HEK293 (cell line): ENCODE measurements at regions not wholly inside any gene's neighbourhood (a gene's known extent, or its start where the extent isn't known, plus 50 kb on each side); places are given as distances from the start of the nearest gene placed in this dataset.

Experiments used
- ATF2 ChIP-seq: fragments of 450-650 bp; formaldehyde crosslinking; IDR thresholded peaks from 2 replicates; pipeline ENCODE4 v1.5.1; 2016; ENCODE audit warnings: missing biosample characterization, missing genetic modification characterization, low read depth
- PBX3 ChIP-seq: sonication (generic); formaldehyde crosslinking; IDR thresholded peaks from 2 replicates; pipeline ENCODE4 v1.8.1; 2022; ENCODE audit warnings: mild to moderate bottlenecking, moderate library complexity, missing genetic modification reagents
- ZNF513 ChIP-seq: fragments of 450-650 bp; IDR thresholded peaks from 2 replicates; pipeline ENCODE4 v1.5.1; 2018; ENCODE audit warnings: missing biosample characterization, missing genetic modification characterization
- ZNF660 ChIP-seq: fragments of 450-650 bp; IDR thresholded peaks from 2 replicates; pipeline ENCODE4 v1.5.1; 2018; ENCODE audit warnings: missing biosample characterization, mild to moderate bottlenecking, missing genetic modification characterization
- ZNF768 ChIP-seq: fragments of 450-650 bp; formaldehyde crosslinking; IDR thresholded peaks from 2 replicates; pipeline ENCODE4 v1.5.1; 2018; ENCODE audit warnings: missing biosample characterization, mild to moderate bottlenecking, missing genetic modification characterization
- TF ChIP-seq, protein P1 (sequence below): IDR thresholded peaks from 2 replicates; pipeline ENCODE4 v1.6.1; 2011; ENCODE audit warnings: mild to moderate bottlenecking, low read depth, low read length, borderline replicate concordance
- TF ChIP-seq, protein P2 (sequence below): fragments of 450-650 bp; formaldehyde crosslinking; IDR thresholded peaks from 2 replicates; pipeline ENCODE4 v1.5.1; 2016; ENCODE audit warnings: missing biosample characterization, missing genetic modification characterization

- no peak for TF ChIP-seq ZNF768 (tag by site-specific recombination)
- TF ChIP-seq, protein P1, sequence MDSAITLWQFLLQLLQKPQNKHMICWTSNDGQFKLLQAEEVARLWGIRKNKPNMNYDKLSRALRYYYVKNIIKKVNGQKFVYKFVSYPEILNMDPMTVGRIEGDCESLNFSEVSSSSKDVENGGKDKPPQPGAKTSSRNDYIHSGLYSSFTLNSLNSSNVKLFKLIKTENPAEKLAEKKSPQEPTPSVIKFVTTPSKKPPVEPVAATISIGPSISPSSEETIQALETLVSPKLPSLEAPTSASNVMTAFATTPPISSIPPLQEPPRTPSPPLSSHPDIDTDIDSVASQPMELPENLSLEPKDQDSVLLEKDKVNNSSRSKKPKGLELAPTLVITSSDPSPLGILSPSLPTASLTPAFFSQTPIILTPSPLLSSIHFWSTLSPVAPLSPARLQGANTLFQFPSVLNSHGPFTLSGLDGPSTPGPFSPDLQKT: no peak
- TF ChIP-seq ZNF660 (tag by site-specific recombination): no peak
- no peak for TF ChIP-seq ATF2
- TF ChIP-seq PBX3: no peak
- no peak for TF ChIP-seq ZNF513 (tag by site-specific recombination)
- TF ChIP-seq, protein P2, sequence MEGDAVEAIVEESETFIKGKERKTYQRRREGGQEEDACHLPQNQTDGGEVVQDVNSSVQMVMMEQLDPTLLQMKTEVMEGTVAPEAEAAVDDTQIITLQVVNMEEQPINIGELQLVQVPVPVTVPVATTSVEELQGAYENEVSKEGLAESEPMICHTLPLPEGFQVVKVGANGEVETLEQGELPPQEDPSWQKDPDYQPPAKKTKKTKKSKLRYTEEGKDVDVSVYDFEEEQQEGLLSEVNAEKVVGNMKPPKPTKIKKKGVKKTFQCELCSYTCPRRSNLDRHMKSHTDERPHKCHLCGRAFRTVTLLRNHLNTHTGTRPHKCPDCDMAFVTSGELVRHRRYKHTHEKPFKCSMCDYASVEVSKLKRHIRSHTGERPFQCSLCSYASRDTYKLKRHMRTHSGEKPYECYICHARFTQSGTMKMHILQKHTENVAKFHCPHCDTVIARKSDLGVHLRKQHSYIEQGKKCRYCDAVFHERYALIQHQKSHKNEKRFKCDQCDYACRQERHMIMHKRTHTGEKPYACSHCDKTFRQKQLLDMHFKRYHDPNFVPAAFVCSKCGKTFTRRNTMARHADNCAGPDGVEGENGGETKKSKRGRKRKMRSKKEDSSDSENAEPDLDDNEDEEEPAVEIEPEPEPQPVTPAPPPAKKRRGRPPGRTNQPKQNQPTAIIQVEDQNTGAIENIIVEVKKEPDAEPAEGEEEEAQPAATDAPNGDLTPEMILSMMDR (tag by site-specific recombination): no peak
Observed at GRCh38 chr10:9339716-9340115, 1285.2 kb downstream of the GATA3 start.
